B cell (primary cell): ENCODE measurements at regions not wholly inside any gene's neighbourhood (a gene's known extent, or its start where the extent isn't known, plus 50 kb on each side); places are given as distances from the start of the nearest gene placed in this dataset.

ENCODE experiments used
- ATAC-seq: fragments of 200-7000 bp; cut with Tn5 transposase; one replicate; pipeline ENCODE4 v1.10.0; 2021; ENCODE audit warnings: low read depth, mild to moderate bottlenecking, moderate number of reproducible peaks, moderate library complexity
- CTCF ChIA-PET: fragments of 350-600 bp; sonication (Branson Sonifier 250); formaldehyde crosslinking; loops from one replicate; lab custom pipeline; 2021; ENCODE audit warnings: antibody characterized with exemption, inconsistent platforms; lab: Charles Lee
- POLR2A ChIA-PET: fragments of 350-600 bp; sonication (Branson Sonifier 250); formaldehyde crosslinking; loops from one replicate; lab custom pipeline; 2021; ENCODE audit warnings: antibody characterized with exemption; lab: Charles Lee
- DNase-seq: peaks from one replicate; pipeline ENCODE4 v3.0.0; 2013
- H2AFZ ChIP-seq: 2 replicates; pipeline ENCODE4 v1.6.1; 2012; ENCODE audit warnings: mild to moderate bottlenecking, low read depth, low read length; ENCODE audit not compliant: insufficient read depth, poor library complexity, severe bottlenecking
- H3K27ac ChIP-seq, 2 donors: 1 replicate in 1 of 2; 2 replicates in 1 of 2; pipeline ENCODE4 v1.5.1; 2012 to 2013; ENCODE audit warnings: low read length in 2 of 2, mild to moderate bottlenecking in 2 of 2, moderate library complexity in 1 of 2
- H3K27me3 ChIP-seq, 4 experiments: fragments of 200-600 bp in 1 of 4; sonication (generic) in 1 of 4; replicated peaks in 1 of 4; 1 replicate in 2 of 4; 2 replicates in 2 of 4; pipeline versions ENCODE4 v1.6.1 to v1.7.0; 2013 to 2016; ENCODE audit warnings: low read length in 3 of 4, mild to moderate bottlenecking in 2 of 4, mixed read lengths in 1 of 4, moderate library complexity in 1 of 4; ENCODE audit not compliant: insufficient read depth in 4 of 4, control insufficient read depth in 3 of 4; ENCODE audit errors: control extremely low read depth in 1 of 4
- H3K36me3 ChIP-seq, 2 experiments: replicated peaks in 1 of 2; 1 replicate in 1 of 2; 2 replicates in 1 of 2; pipeline versions ENCODE4 v1.6.1 to v1.7.1; 2013; ENCODE audit warnings: low read length in 1 of 2; ENCODE audit not compliant: insufficient read depth in 2 of 2, control insufficient read depth in 1 of 2; ENCODE audit errors: control extremely low read depth in 1 of 2, extremely low read depth in 1 of 2
- H3K4me1 ChIP-seq, 2 donors: fragments of 200-600 bp in 1 of 2; sonication (generic) in 1 of 2; 1 replicate in 1 of 2; 2 replicates in 1 of 2; pipeline versions ENCODE4 v1.5.1 to v1.6.1; 2013 to 2017; ENCODE audit warnings: low read length in 2 of 2; ENCODE audit not compliant: control insufficient read depth in 2 of 2, insufficient read depth in 2 of 2
- H3K4me2 ChIP-seq: replicated peaks from 2 replicates; pipeline ENCODE3; 2012; ENCODE audit warnings: mild to moderate bottlenecking, low read depth, low read length; ENCODE audit not compliant: poor library complexity, severe bottlenecking
- H3K4me3 ChIP-seq, 5 experiments: fragments of 200-600 bp in 1 of 5; sonication (generic) in 1 of 5; 1 replicate in 3 of 5; 2 replicates in 2 of 5; pipeline versions ENCODE4 v1.5.1 to v1.7.0; 2011 to 2016; ENCODE audit warnings: low read length in 4 of 5, mild to moderate bottlenecking in 4 of 5, low read depth in 2 of 5, control low read depth in 1 of 5, moderate library complexity in 1 of 5; ENCODE audit not compliant: insufficient read depth in 1 of 5; ENCODE audit errors: control extremely low read depth in 1 of 5, extremely low read depth in 1 of 5
- H3K79me2 ChIP-seq: fragments of 200-600 bp; sonication (generic); one replicate; pipeline ENCODE4 v1.6.0; 2016; ENCODE audit warnings: low read length; ENCODE audit not compliant: control insufficient read depth, insufficient read depth
- H3K9ac ChIP-seq: fragments of 200-600 bp; sonication (generic); 2 replicates; pipeline ENCODE4 v1.6.1; 2017; ENCODE audit warnings: mild to moderate bottlenecking, low read length, moderate library complexity
- H3K9me3 ChIP-seq, 3 donors: one replicate each; pipeline versions ENCODE4 v1.6.1 to v1.7.1; 2013; ENCODE audit warnings: low read length in 2 of 3; ENCODE audit not compliant: control insufficient read depth in 2 of 3, insufficient read depth in 1 of 3; ENCODE audit errors: control extremely low read depth in 1 of 3
- H4K20me1 ChIP-seq: 2 replicates; pipeline ENCODE4 v1.6.0; 2012; ENCODE audit warnings: mild to moderate bottlenecking, low read length; ENCODE audit not compliant: insufficient read depth, control insufficient read depth, poor library complexity, severe bottlenecking
- H3K27ac Mint-ChIP-seq: one replicate; pipeline ENCODE4 v1.8.0; 2021; ENCODE audit warnings: mixed read lengths
- H3K27me3 Mint-ChIP-seq: one replicate; pipeline ENCODE4 v1.8.0; 2021; ENCODE audit warnings: mixed read lengths
- H3K4me1 Mint-ChIP-seq: one replicate; pipeline ENCODE4 v1.8.0; 2021; ENCODE audit warnings: mixed read lengths
- H3K4me3 Mint-ChIP-seq: one replicate; pipeline ENCODE4 v1.8.0; 2021; ENCODE audit warnings: mixed read lengths
- H3K9me3 Mint-ChIP-seq: one replicate; pipeline ENCODE4 v1.8.0; 2022; ENCODE audit warnings: mixed read lengths; ENCODE audit not compliant: insufficient read depth
- CTCF ChIP-seq: fragments of 200-600 bp; IDR thresholded peaks from one replicate; pipeline ENCODE4 v1.8.0; 2022; ENCODE audit warnings: antibody characterized with exemption, mild to moderate bottlenecking
- EZH2 ChIP-seq: IDR thresholded peaks from 2 replicates; pipeline ENCODE4 v1.6.1; 2012; ENCODE audit warnings: borderline replicate concordance, low read depth, mild to moderate bottlenecking, moderate library complexity, low read length; ENCODE audit not compliant: insufficient read depth, poor library complexity, severe bottlenecking
- WGBS: methylation state at CpG from one replicate; pipeline ENCODE4 v1.1.5; 2013; ENCODE audit warnings: missing lambda C conversion rate; ENCODE audit not compliant: insufficient coverage; 5-methylcytosine and 5-hydroxymethylcytosine counted together
- intact Hi-C: fragments of 100-400 bp; cut with micrococcal nuclease; formaldehyde crosslinking; loops from one replicate; pipeline ENCODE4 v1.10.0; 2022

GRCh38 chr11:115845872-115846271 is 341.7 kb upstream of the CADM1 start:
- POLR2A ChIA-PET = no interaction called here
- intact Hi-C loops = no loop called here
- Mint-ChIP-seq H3K27me3 (no peaks in the 10 kb centered on the region), H3K9me3 (no peaks in the 10 kb centered on the region), H3K4me1 (no peaks in the 10 kb centered on the region), H3K4me3 (no peak overlapping the region), H3K27ac (no peak overlapping the region)
- Histone ChIP-seq H3K79me2 (no peaks in the 10 kb centered on the region), H4K20me1 (no peaks in the 10 kb centered on the region), H3K27me3 (no peaks in the 10 kb centered on the region), H3K9me3 (no peaks in the 10 kb centered on the region), H3K4me1 (no peaks in the 10 kb centered on the region), H3K36me3 (no peaks in the 10 kb centered on the region), H3K9ac (no peak overlapping the region), H3K4me3 (no peak overlapping the region), H3K4me2 (no peak overlapping the region), H2AFZ (no peak overlapping the region), H3K27ac (no peak overlapping the region)
- TF ChIP-seq EZH2 (no peak), CTCF (no peak)
- 100% methylated on average over 1 of the region's 1 CpG for WGBS
- ATAC-seq (no peak), DNase-seq (no peak)
- CTCF ChIA-PET = no interaction called here

DNA sequence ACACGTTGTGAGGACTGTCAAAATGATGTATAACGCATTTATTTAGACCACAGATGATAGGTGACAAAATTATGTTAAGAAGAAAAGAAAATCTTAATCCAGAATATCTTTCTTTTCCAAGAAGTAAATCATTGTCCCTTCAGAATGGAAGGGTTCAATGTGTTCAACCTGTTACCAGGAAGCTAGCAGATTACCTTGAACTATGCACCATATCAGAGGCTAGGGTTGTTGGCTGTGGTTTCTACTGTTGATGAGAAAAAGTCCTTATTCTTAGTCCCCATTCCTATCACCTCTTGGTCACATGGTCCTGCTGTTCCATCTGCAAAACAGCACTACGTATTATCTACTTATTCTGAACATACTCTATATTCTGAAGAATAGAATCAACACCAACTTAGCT is 339.5 kb upstream of the CADM1 start:
- H2AFZ ChIP-seq = no peak overlapping the region
- Mint-ChIP-seq H3K4me3 (no peak overlapping the region), H3K27me3 (no peaks in the 10 kb centered on the region), H3K27ac (no peak overlapping the region), H3K9me3 (no peaks in the 10 kb centered on the region), H3K4me1 (no peaks in the 10 kb centered on the region)
- no peaks in the 10 kb centered on the region for H3K79me2 ChIP-seq
- H3K36me3 ChIP-seq = no peaks in the 10 kb centered on the region
- POLR2A ChIA-PET = no interaction called here
- H3K4me1 ChIP-seq = no peaks in the 10 kb centered on the region
- H3K4me2 ChIP-seq = no peak overlapping the region
- CTCF ChIA-PET = no interaction called here
- ATAC-seq (no peak), DNase-seq (no peak)
- no peak overlapping the region for H3K4me3 ChIP-seq
- no peaks in the 10 kb centered on the region for H4K20me1 ChIP-seq
- H3K27ac ChIP-seq = no peak overlapping the region
- no CpG with 5 or more reads among the region's 3 CpGs for whole genome bisulfite sequencing
- TF ChIP-seq EZH2 (no peak), CTCF (no peak)
- no peak overlapping the region for H3K9ac ChIP-seq
- no peaks in the 10 kb centered on the region for H3K27me3 ChIP-seq
- intact Hi-C loops = no loop called here
- no peaks in the 10 kb centered on the region for H3K9me3 ChIP-seq
